Pancreas (tissue), 10 donors: ENCODE measurements at regions not wholly inside any gene's neighbourhood (a gene's known extent, or its start where the extent isn't known, plus 50 kb on each side); places are given as distances from the start of the nearest gene placed in this dataset.

Source experiments
- ATAC-seq, 4 donors: fragments of 200-7000 bp; cut with Tn5 transposase; one replicate each; pipeline versions ENCODE4 v1.8.0 to v1.9.1; 2020; ENCODE audit warnings: mild to moderate bottlenecking in 4 of 4, moderate library complexity in 4 of 4
- DNase-seq, 6 donors: peaks; one replicate each; pipeline ENCODE4 v3.0.0-alpha.2; 2020
- FAIRE-seq: peaks from 2 replicates; lab custom pipeline; 2012; peaks lifted over from hg19 to GRCh38; lab: Jason Lieb, UNC
- H3K27ac ChIP-seq, 4 donors: fragments of 200-600 bp; sonication (generic); 1 replicate in 3 of 4; 2 replicates in 1 of 4; pipeline versions ENCODE4 v1.5.0 to v1.8.0; 2020
- H3K27me3 ChIP-seq, 4 donors: fragments of 200-600 bp; one replicate each; pipeline ENCODE4 v1.8.0; 2021
- H3K36me3 ChIP-seq, 3 donors: fragments of 200-600 bp; sonication (generic) in 1 of 3; one replicate each; pipeline versions ENCODE4 v1.5.0 to v1.8.0; 2020 to 2021
- H3K4me1 ChIP-seq, 3 donors: fragments of 200-600 bp; one replicate each; pipeline ENCODE4 v1.8.0; 2021
- H3K4me3 ChIP-seq, 4 donors: fragments of 200-600 bp; sonication (generic) in 2 of 4; one replicate each; pipeline versions ENCODE4 v1.5.0 to v1.8.0; 2020 to 2021
- H3K9me3 ChIP-seq, 4 donors: fragments of 200-600 bp; one replicate each; pipeline ENCODE4 v1.8.0; 2021
- CTCF ChIP-seq, 4 donors: fragments of 200-600 bp; sonication (generic) in 3 of 4; IDR thresholded peaks; one replicate each; pipeline versions ENCODE4 v1.5.0 to v1.8.0; 2021; ENCODE audit warnings: antibody characterized with exemption in 4 of 4
- whole genome bisulfite sequencing, 2 donors: extraction: QIAGEN DNeasy Blood & Tissue Kit; methylation state at CpG; one replicate each; pipeline ENCODE4 v1.1.7; 2013; 5-methylcytosine and 5-hydroxymethylcytosine counted together
- intact Hi-C, 3 donors: fragments of 100-400 bp; cut with DNase I; formaldehyde crosslinking; loops; one replicate each; pipeline versions ENCODE4 v1.11.1 to v1.14.2; 2022
- donor health status: healthy with polysubstance abuse.
- donor health status: DM: no; HTN: no; CAD: no; lungs with moderate emphysema.
- donor health status: DM: no; HTN: no; CAD: no.
- donor health status: control.
- donor health status: control.
- donor health status: Bipolar disorder and iron deficiency.
- donor health status: DM: yes; HTN: yes; CAD: no.
- donor health status: DM: no; HTN: no; CAD: no.
- donor health status: DM: no; HTN: no; CAD: no.
- donor health status: DM: yes; HTN: yes; CAD: no.

DNA sequence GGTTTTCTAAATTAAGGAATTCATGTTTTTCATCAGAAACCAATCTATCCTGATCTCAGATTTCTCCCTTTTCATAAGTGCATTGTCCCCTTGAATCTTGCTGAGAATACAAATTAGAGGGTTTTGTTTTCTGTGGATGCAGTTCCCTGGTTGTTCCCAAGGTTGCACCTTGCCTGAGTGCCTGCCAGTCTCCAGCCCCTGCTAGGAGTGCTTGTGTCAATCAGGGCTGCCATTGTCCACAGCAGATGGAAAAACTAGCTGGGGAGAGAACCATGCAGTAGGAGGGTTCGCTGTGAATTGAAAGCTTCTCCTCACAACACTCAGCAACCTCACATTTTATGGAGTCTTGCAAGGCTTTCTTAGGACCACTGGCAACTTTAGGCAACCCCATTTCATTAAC lies 210.8 kb upstream of the CTNNB1 start:
- H3K4me1 ChIP-seq = no peaks in the 10 kb centered on the region
- no peaks in the 10 kb centered on the region for H3K27me3 ChIP-seq
- no peak overlapping the region for H3K4me3 ChIP-seq
- no peak for TF ChIP-seq CTCF (IDR thresholded peaks at IDR 0.05)
- no peaks in the 10 kb centered on the region for H3K36me3 ChIP-seq
- ATAC-seq (no peak), DNase-seq (no peak), FAIRE-seq (no peak)
- no peaks in the 10 kb centered on the region for H3K9me3 ChIP-seq
- 95 to 100% methylated on average over 1 of the region's 1 CpG for WGBS, 2 donors
- intact Hi-C loops = no loop called here
- H3K27ac ChIP-seq = no peak overlapping the region

DNA sequence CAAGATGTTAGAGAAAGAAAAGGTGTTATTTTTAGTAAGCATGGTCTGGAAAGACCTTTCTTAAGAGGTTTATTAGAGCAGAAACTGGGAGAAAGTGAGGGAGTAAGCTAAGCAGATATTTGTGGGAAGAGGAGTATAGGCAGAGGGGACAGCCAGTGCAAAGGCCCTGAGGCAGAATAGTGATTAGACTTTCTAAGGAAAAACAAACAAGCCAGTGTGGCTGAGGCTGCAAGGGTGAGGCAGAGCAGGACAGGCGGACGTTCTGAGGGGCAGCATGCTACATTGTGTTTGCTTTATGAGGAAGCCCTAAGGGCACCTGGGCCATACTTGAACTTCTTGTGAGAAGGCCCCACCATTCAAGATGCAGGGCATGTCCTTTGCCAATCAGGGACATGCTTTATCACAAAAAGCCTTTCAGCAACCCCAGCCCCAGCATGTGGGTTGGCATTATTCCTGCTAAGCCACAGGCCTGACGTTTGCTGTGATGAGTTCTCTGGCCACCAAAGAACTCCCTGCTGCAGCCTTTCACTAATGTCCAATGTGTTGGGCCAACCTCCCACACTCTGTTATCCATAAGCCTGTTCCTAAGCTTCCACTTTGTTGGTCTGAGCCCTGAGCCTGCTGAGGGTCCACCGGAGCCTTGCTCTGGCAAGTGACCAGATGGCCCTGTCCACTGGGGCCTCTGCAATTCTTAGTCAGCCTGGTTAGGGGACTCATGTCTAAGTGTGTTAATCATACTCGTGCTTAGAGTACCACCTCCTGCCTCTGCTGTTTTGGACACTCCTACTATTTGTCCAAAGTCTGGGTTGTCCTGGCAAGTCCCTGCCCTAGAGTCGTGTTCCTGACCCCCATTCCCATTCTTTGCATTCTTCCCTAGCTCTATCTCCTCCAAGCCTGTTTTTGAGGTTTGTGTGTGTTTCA lies 209.9 kb upstream of the CTNNB1 start:
- DNase-seq (no peak), FAIRE-seq (no peak), ATAC-seq (no peak)
- intact Hi-C loops = no loop called here
- H3K4me3 ChIP-seq = no peak overlapping the region
- no peak overlapping the region for H3K27ac ChIP-seq
- no peaks in the 10 kb centered on the region for H3K9me3 ChIP-seq
- H3K36me3 ChIP-seq = no peaks in the 10 kb centered on the region
- 64 to 70% methylated on average over 6 of the region's 6 CpGs for WGBS, 2 donors
- no peaks in the 10 kb centered on the region for H3K4me1 ChIP-seq
- TF ChIP-seq CTCF (IDR thresholded peaks at IDR 0.05) = no peak
- no peaks in the 10 kb centered on the region for H3K27me3 ChIP-seq

- WGBS, 2 donors = 80 to 84% methylated on average over 1 of the region's 1 CpG
- H3K9me3 ChIP-seq = no peaks in the 10 kb centered on the region
- ATAC-seq (no peak), DNase-seq (no peak), FAIRE-seq (no peak)
- H3K4me3 ChIP-seq = no peak overlapping the region
- H3K4me1 ChIP-seq = no peaks in the 10 kb centered on the region
- intact Hi-C loops = no loop called here
- H3K36me3 ChIP-seq = no peaks in the 10 kb centered on the region
- TF ChIP-seq CTCF (IDR thresholded peaks at IDR 0.05) = no peak
- no peaks in the 10 kb centered on the region for H3K27me3 ChIP-seq
- no peak overlapping the region for H3K27ac ChIP-seq
Observed at GRCh38 chr3:40990062-40990456, 209.2 kb upstream of the CTNNB1 start.

GRCh38 chr3:40992023-40992422 lies 207.3 kb upstream of the CTNNB1 start:
- Histone ChIP-seq H3K9me3 (no peaks in the 10 kb centered on the region), H3K4me3 (no peak overlapping the region), H3K4me1 (no peaks in the 10 kb centered on the region), H3K36me3 (no peaks in the 10 kb centered on the region), H3K27me3 (no peaks in the 10 kb centered on the region), H3K27ac (no peak overlapping the region)
- DNase-seq (no peak), ATAC-seq (no peak), FAIRE-seq (no peak)
- intact Hi-C loops = no loop called here
- no peak for TF ChIP-seq CTCF (IDR thresholded peaks at IDR 0.05)

DNA sequence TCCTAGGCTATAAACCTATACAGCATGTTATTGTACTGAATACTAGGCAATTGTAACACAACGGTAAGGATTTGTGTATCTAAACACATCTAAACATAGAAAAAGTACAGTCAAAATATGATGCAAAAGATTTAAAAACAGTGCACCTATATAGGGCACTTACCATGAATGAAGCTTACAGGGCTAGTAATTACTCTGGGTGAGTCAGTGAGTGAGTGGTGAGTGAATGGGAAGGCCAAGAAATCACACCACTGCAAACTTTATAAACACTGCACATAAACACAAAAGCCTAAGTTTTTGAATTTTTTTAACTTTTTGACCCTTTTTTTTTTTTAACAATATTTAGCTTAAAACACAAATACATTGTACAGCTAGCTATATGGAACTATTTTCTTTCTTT lies 204.7 kb upstream of the CTNNB1 start:
- intact Hi-C loops = no loop called here
- Histone ChIP-seq H3K4me1 (no peaks in the 10 kb centered on the region), H3K36me3 (no peaks in the 10 kb centered on the region), H3K9me3 (no peaks in the 10 kb centered on the region), H3K4me3 (no peak overlapping the region), H3K27ac (no peak overlapping the region), H3K27me3 (no peaks in the 10 kb centered on the region)
- no peak for TF ChIP-seq CTCF (IDR thresholded peaks at IDR 0.05)
- WGBS, 2 donors = 80 to 95% methylated on average over 1 of the region's 1 CpG
- ATAC-seq (no peak), FAIRE-seq (no peak), DNase-seq (no peak)
